ENCODE measurements at regions not wholly inside any gene's neighbourhood (a gene's known extent, or its start where the extent isn't known, plus 50 kb on each side); places are given as distances from the start of the nearest gene placed in this dataset.

DNA sequence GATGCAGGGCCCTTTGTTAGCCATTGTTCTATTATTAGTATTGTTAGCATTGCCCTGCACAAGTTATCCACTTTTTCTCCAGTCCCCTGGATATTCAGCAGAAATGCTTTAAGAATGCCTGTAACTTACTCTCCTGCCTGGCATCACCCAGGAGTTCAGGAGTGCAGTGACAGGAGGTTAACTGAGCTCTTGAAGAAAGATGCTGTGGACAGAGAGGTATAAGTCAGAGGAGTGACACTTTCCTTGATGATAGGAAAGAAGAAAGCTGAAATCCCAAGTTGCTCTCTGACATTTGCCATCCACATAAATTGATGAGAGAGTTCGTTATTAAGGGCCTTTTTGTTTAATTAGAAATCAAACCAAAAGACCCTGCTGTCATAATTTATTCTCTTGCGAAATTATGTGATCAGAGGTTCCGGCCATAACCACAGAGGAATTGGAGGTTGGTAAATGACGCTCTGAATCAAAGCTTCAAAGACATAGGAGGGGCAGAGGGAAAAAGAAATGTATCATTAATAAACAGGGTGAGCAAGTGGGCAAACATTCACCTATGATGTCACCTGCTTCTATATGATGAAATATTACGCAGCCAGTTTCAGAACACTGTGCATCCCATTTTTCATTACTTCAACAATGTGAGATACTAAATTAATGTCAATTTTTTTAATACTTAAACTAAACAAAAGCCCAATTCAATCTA lies 230.2 kb upstream of the JADE1 start:
- Mint-ChIP-seq H3K9me3 (peaks cover 10% of the 10 kb centered on the region), H3K27me3 (ENCODE audit: low read depth) (no peaks in the 10 kb centered on the region)
- CTCF ChIA-PET = interaction anchor here (0.5 to 2.0 kb wide), 3 partner anchors 16 to 224 kb away, joined by 3 to 8 read pairs (median 3); no protein-coding TSS in a partner anchor

DNA sequence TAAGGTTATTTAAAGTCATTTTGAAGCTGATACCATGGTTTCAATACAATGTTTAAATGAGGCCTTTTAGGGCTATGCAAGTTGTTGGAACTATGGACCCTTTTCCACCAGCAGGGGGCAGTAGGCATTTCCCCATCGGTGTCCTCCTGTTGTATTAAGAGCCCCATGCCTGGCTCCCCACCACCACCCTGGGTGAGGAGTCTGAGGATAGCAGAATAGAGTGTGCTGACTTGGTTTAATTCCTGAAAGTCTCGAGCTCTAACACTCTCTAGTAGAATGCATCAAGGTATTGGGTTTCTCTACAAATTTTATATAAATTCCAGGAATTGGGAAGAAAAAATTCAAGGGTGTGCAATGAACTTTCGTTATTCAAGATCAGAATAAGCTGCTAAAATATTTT lies 234.8 kb upstream of the JADE1 start:
- CTCF ChIA-PET = interaction anchor here (0.6 to 2.3 kb wide), 25 partner anchors 9 to 288 kb away, joined by 3 to 10 read pairs (median 4); partner anchors contain the start of gene JADE1
- Mint-ChIP-seq H3K4me1 (peaks cover 47% of the 10 kb centered on the region), H3K4me3 (no peak overlapping the region), H3K27ac (no peak overlapping the region), H3K9me3 (peaks cover 10% of the 10 kb centered on the region), H3K36me3 (peaks cover 12% of the 10 kb centered on the region), H3K27me3 (ENCODE audit: low read depth) (no peaks in the 10 kb centered on the region)
- TF ChIP-seq, protein P1, sequence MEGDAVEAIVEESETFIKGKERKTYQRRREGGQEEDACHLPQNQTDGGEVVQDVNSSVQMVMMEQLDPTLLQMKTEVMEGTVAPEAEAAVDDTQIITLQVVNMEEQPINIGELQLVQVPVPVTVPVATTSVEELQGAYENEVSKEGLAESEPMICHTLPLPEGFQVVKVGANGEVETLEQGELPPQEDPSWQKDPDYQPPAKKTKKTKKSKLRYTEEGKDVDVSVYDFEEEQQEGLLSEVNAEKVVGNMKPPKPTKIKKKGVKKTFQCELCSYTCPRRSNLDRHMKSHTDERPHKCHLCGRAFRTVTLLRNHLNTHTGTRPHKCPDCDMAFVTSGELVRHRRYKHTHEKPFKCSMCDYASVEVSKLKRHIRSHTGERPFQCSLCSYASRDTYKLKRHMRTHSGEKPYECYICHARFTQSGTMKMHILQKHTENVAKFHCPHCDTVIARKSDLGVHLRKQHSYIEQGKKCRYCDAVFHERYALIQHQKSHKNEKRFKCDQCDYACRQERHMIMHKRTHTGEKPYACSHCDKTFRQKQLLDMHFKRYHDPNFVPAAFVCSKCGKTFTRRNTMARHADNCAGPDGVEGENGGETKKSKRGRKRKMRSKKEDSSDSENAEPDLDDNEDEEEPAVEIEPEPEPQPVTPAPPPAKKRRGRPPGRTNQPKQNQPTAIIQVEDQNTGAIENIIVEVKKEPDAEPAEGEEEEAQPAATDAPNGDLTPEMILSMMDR (IDR thresholded peaks at IDR 0.05) = peak; percentile 83
- TF ChIP-seq NFYB (CRISPR knock-in tag; conservative IDR thresholded peaks at IDR 0.05; ENCODE audit: low read depth) (no peak), ZNF219 (CRISPR knock-in tag; IDR thresholded peaks at IDR 0.05; ENCODE audit: borderline replicate concordance) (no peak)
- POLR2A ChIA-PET = interaction anchor here (0.5 to 2.0 kb wide), 3 partner anchors 228 to 235 kb away, joined by 4 to 9 read pairs (median 4); partner anchors contain the start of gene JADE1
- DNase-seq (ENCODE audit: low spot score) (peak; percentile 94), ATAC-seq (peak; percentile 92)

More for the DNA sequence above, 230.2 kb upstream of the JADE1 start:
- no peak for ATAC-seq
- no peak for TF ChIP-seq ZNF416 (CRISPR knock-in tag; IDR thresholded peaks at IDR 0.05)
- TF ChIP-seq HMGA2 (CRISPR knock-in tag; IDR thresholded peaks at IDR 0.05) = no peak
- no peak for TF ChIP-seq RORB (CRISPR knock-in tag; IDR thresholded peaks at IDR 0.05)
- TF ChIP-seq FOXJ3 (CRISPR knock-in tag; IDR thresholded peaks at IDR 0.05; ENCODE audit: borderline replicate concordance) = no peak
- no peak for TF ChIP-seq ZNF423 (CRISPR knock-in tag; IDR thresholded peaks at IDR 0.05)
- no peak for TF ChIP-seq ATF1 (CRISPR knock-in tag; IDR thresholded peaks at IDR 0.05)
- TF ChIP-seq EMX1 (CRISPR knock-in tag; IDR thresholded peaks at IDR 0.05) = no peak
- POLR2A ChIA-PET = interaction anchor here (1.0 kb wide), 1 partner anchor 104 kb away, joined by 8 read pairs; no protein-coding TSS in a partner anchor
- Mint-ChIP-seq H3K36me3 (peaks cover 12% of the 10 kb centered on the region), H3K4me3 (no peak overlapping the region), H3K4me1 (peaks cover 26% of the 10 kb centered on the region), H3K27ac (no peak overlapping the region)
- no peak for DNase-seq (ENCODE audit: low spot score)

DNA sequence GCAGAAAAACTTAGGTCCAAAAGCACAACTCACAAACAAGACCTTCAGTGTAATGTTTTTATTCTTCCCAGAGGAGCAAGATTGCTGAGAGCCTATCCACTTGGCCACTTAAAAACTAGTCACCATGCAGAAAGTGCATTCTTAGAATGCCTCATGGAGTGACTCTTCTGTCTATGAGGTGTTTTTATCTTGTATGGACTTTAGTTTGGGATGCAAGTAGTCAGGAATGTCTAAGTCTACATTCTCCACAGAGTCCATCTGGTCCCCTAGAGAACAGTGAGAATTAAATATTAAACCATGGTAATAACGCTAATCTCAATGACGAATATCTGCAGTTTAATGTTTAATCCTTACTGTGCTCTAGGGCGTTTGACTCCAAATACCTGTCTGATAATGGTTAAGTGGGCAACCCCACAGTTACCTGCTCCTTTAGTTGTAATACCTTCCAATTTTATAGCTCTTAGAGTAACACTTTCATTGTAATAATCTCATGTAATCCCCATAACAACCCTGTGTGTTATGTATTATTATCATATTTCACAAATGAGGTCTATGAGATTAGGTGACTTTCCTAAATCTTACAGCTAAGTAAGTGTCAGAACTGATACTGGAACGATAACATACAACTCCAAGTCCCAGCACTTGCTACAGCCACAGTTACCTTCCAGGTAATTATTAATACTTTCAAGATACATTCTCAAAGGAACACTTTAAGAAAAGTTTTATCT lies 235.6 kb upstream of the JADE1 start:
- peak overlapping the region; percentile 20; the same call in 1 of the 2 replicates for H3K27ac Mint-ChIP-seq
- H3K4me1 Mint-ChIP-seq = peaks cover 55% of the 10 kb centered on the region
- H3K27me3 Mint-ChIP-seq (ENCODE audit: low read depth) = no peaks in the 10 kb centered on the region
- ATAC-seq (no peak; the same call in 1 of the 2 replicates), DNase-seq (ENCODE audit: low spot score) (no peak)
- no peak overlapping the region for H3K4me3 Mint-ChIP-seq
- H3K36me3 Mint-ChIP-seq = peaks cover 12% of the 10 kb centered on the region
- ChIA-PET CTCF (interaction anchor here (0.7 to 2.3 kb wide), 17 partner anchors 10 to 289 kb away, joined by 3 to 10 read pairs (median 5); partner anchors contain the start of gene JADE1), POLR2A (interaction anchor here (0.5 to 1.6 kb wide), 2 partner anchors 229 to 236 kb away, joined by 4 to 9 read pairs; no protein-coding TSS in a partner anchor)
- peaks cover 10% of the 10 kb centered on the region for H3K9me3 Mint-ChIP-seq
- TF ChIP-seq NFATC4 (CRISPR knock-in tag; IDR thresholded peaks at IDR 0.05) = no peak
- no peak for TF ChIP-seq GABPB1 (CRISPR knock-in tag; IDR thresholded peaks at IDR 0.05)
- TF ChIP-seq, protein P2, sequence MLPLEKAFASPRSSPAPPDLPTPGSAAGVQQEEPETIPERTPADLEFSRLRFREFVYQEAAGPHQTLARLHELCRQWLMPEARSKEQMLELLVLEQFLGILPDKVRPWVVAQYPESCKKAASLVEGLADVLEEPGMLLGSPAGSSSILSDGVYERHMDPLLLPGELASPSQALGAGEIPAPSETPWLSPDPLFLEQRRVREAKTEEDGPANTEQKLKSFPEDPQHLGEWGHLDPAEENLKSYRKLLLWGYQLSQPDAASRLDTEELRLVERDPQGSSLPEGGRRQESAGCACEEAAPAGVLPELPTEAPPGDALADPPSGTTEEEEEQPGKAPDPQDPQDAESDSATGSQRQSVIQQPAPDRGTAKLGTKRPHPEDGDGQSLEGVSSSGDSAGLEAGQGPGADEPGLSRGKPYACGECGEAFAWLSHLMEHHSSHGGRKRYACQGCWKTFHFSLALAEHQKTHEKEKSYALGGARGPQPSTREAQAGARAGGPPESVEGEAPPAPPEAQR (CRISPR knock-in tag; IDR thresholded peaks at IDR 0.05) = no peak
- no peak for TF ChIP-seq NR3C1 (CRISPR knock-in tag; conservative IDR thresholded peaks at IDR 0.05; ENCODE audit: low read depth)
- TF ChIP-seq, protein P3, sequence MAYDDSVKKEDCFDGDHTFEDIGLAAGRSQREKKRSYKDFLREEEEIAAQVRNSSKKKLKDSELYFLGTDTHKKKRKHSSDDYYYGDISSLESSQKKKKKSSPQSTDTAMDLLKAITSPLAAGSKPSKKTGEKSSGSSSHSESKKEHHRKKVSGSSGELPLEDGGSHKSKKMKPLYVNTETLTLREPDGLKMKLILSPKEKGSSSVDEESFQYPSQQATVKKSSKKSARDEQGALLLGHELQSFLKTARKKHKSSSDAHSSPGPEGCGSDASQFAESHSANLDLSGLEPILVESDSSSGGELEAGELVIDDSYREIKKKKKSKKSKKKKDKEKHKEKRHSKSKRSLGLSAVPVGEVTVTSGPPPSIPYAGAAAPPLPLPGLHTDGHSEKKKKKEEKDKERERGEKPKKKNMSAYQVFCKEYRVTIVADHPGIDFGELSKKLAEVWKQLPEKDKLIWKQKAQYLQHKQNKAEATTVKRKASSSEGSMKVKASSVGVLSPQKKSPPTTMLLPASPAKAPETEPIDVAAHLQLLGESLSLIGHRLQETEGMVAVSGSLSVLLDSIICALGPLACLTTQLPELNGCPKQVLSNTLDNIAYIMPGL (CRISPR knock-in tag; IDR thresholded peaks at IDR 0.05) = no peak
- TF ChIP-seq, protein P4, sequence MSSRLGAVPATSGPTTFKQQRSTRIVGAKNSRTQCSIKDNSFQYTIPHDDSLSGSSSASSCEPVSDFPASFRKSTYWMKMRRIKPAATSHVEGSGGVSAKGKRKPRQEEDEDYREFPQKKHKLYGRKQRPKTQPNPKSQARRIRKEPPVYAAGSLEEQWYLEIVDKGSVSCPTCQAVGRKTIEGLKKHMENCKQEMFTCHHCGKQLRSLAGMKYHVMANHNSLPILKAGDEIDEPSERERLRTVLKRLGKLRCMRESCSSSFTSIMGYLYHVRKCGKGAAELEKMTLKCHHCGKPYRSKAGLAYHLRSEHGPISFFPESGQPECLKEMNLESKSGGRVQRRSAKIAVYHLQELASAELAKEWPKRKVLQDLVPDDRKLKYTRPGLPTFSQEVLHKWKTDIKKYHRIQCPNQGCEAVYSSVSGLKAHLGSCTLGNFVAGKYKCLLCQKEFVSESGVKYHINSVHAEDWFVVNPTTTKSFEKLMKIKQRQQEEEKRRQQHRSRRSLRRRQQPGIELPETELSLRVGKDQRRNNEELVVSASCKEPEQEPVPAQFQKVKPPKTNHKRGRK (CRISPR knock-in tag; IDR thresholded peaks at IDR 0.05; ENCODE audit: borderline replicate concordance) = no peak
- no peak for TF ChIP-seq EMX1 (CRISPR knock-in tag; IDR thresholded peaks at IDR 0.05)
- no peak for TF ChIP-seq GRHL2 (CRISPR knock-in tag; IDR thresholded peaks at IDR 0.05; ENCODE audit: insufficient replicate concordance, severe bottlenecking)
- no peak for TF ChIP-seq KAT7 (CRISPR knock-in tag; IDR thresholded peaks at IDR 0.05; ENCODE audit: borderline replicate concordance)
- TF ChIP-seq, protein P5, sequence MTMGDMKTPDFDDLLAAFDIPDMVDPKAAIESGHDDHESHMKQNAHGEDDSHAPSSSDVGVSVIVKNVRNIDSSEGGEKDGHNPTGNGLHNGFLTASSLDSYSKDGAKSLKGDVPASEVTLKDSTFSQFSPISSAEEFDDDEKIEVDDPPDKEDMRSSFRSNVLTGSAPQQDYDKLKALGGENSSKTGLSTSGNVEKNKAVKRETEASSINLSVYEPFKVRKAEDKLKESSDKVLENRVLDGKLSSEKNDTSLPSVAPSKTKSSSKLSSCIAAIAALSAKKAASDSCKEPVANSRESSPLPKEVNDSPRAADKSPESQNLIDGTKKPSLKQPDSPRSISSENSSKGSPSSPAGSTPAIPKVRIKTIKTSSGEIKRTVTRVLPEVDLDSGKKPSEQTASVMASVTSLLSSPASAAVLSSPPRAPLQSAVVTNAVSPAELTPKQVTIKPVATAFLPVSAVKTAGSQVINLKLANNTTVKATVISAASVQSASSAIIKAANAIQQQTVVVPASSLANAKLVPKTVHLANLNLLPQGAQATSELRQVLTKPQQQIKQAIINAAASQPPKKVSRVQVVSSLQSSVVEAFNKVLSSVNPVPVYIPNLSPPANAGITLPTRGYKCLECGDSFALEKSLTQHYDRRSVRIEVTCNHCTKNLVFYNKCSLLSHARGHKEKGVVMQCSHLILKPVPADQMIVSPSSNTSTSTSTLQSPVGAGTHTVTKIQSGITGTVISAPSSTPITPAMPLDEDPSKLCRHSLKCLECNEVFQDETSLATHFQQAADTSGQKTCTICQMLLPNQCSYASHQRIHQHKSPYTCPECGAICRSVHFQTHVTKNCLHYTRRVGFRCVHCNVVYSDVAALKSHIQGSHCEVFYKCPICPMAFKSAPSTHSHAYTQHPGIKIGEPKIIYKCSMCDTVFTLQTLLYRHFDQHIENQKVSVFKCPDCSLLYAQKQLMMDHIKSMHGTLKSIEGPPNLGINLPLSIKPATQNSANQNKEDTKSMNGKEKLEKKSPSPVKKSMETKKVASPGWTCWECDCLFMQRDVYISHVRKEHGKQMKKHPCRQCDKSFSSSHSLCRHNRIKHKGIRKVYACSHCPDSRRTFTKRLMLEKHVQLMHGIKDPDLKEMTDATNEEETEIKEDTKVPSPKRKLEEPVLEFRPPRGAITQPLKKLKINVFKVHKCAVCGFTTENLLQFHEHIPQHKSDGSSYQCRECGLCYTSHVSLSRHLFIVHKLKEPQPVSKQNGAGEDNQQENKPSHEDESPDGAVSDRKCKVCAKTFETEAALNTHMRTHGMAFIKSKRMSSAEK (CRISPR knock-in tag; IDR thresholded peaks at IDR 0.05; ENCODE audit: borderline replicate concordance) = no peak
